ENCODE measurements at regions not wholly inside any gene's neighbourhood (a gene's known extent, or its start where the extent isn't known, plus 50 kb on each side); places are given as distances from the start of the nearest gene placed in this dataset.

DNA sequence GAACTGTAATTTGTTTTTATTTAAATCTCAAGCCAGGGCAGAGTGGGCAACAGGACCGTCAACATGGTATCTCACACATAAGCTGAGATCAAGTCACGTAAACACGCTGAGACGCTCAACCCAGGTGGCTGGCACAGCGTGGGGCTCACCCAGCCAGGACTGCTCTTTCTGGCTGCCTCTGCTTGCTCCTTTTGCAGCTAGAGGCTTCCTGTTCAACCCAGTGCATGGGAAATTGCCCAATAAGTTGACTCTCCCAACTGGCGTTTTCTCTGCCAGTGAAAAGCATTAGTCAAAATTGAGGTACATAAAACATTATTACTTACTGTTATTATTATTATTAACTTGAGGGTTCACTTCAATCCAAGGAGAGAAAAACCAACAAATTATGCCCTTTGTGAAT, 398.1 kb downstream of the NR2F2 start:
- Mint-ChIP-seq H3K27ac (ENCODE audit: unreplicated experiment) (no peak overlapping the region), H3K4me3 (ENCODE audit: unreplicated experiment) (no peak overlapping the region), H3K27me3 (ENCODE audit: insufficient read depth, unreplicated experiment) (peaks cover 6% of the 10 kb centered on the region), H3K9me3 (ENCODE audit: unreplicated experiment) (no peaks in the 10 kb centered on the region), H3K4me1 (ENCODE audit: low read depth, unreplicated experiment) (no peaks in the 10 kb centered on the region), H3K36me3 (ENCODE audit: insufficient read depth, unreplicated experiment) (no peaks in the 10 kb centered on the region)
- CTCF ChIA-PET, result no interaction called here
- intact Hi-C loops (cut with micrococcal nuclease; ENCODE audit: unreplicated experiment), result no loop called here
- BruUV-seq (replicated peaks), result no TSS peak
- H3K4me1 ChIP-seq, result no peaks in the 10 kb centered on the region
- H3K9me3 ChIP-seq, result no peaks in the 10 kb centered on the region
- POLR2A ChIA-PET, result no interaction called here
- no peak overlapping the region for H3K4me3 ChIP-seq (ENCODE audit: low read depth, low read length)
- no peaks in the 10 kb centered on the region for H3K36me3 ChIP-seq (ENCODE audit: control insufficient read depth, insufficient read depth, low read length)
- no peaks in the 10 kb centered on the region for H3K27me3 ChIP-seq (replicated peaks; ENCODE audit: control insufficient read depth, insufficient read depth, low read length)
- TF ChIP-seq, protein P1, sequence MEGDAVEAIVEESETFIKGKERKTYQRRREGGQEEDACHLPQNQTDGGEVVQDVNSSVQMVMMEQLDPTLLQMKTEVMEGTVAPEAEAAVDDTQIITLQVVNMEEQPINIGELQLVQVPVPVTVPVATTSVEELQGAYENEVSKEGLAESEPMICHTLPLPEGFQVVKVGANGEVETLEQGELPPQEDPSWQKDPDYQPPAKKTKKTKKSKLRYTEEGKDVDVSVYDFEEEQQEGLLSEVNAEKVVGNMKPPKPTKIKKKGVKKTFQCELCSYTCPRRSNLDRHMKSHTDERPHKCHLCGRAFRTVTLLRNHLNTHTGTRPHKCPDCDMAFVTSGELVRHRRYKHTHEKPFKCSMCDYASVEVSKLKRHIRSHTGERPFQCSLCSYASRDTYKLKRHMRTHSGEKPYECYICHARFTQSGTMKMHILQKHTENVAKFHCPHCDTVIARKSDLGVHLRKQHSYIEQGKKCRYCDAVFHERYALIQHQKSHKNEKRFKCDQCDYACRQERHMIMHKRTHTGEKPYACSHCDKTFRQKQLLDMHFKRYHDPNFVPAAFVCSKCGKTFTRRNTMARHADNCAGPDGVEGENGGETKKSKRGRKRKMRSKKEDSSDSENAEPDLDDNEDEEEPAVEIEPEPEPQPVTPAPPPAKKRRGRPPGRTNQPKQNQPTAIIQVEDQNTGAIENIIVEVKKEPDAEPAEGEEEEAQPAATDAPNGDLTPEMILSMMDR (IDR thresholded peaks at IDR 0.05; ENCODE audit: insufficient read depth in 1 of 2, low read depth in 1 of 2, low read length in 1 of 2, severe bottlenecking in 1 of 2, unreplicated experiment in 1 of 2), result no peak
- DNase-seq, result no peak

DNA sequence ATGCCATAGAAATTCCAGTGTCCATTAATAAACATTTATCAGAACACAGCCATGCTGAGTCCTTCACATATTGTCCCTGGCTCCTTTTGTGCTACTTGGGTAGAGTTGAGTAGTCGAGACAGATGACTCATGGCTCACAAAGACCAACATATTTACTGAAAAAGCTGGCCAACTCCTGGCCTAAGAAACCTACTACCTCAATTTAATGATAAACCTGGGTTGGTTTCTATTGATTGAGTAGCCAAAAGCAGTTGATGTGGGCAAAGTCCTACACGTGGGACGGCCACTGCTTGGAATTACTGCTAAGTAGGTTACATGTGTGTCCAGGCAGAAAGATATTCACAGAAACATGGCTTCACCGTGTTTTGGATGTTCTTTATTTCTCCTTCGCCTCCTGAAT, 402.2 kb downstream of the NR2F2 start:
- no TSS peak for BruUV-seq (replicated peaks)
- Mint-ChIP-seq H3K4me3 (ENCODE audit: unreplicated experiment) (no peak overlapping the region), H3K27ac (ENCODE audit: unreplicated experiment) (no peak overlapping the region), H3K27me3 (ENCODE audit: insufficient read depth, unreplicated experiment) (peaks cover 2% of the 10 kb centered on the region), H3K9me3 (ENCODE audit: unreplicated experiment) (no peaks in the 10 kb centered on the region), H3K36me3 (ENCODE audit: insufficient read depth, unreplicated experiment) (no peaks in the 10 kb centered on the region), H3K4me1 (ENCODE audit: low read depth, unreplicated experiment) (no peaks in the 10 kb centered on the region)
- no peaks in the 10 kb centered on the region for H3K9me3 ChIP-seq
- no peaks in the 10 kb centered on the region for H3K36me3 ChIP-seq (ENCODE audit: control insufficient read depth, insufficient read depth, low read length)
- ChIA-PET CTCF (no interaction called here), POLR2A (no interaction called here)
- intact Hi-C loops (cut with micrococcal nuclease; ENCODE audit: unreplicated experiment), result no loop called here
- no peak for DNase-seq
- H3K4me3 ChIP-seq (ENCODE audit: low read depth, low read length), result no peak overlapping the region
- H3K27me3 ChIP-seq (replicated peaks; ENCODE audit: control insufficient read depth, insufficient read depth, low read length), result no peaks in the 10 kb centered on the region
- H3K4me1 ChIP-seq, result no peaks in the 10 kb centered on the region
- TF ChIP-seq, protein P1 (IDR thresholded peaks at IDR 0.05; ENCODE audit: insufficient read depth in 1 of 2, low read depth in 1 of 2, low read length in 1 of 2, severe bottlenecking in 1 of 2, unreplicated experiment in 1 of 2), result no peak

DNA sequence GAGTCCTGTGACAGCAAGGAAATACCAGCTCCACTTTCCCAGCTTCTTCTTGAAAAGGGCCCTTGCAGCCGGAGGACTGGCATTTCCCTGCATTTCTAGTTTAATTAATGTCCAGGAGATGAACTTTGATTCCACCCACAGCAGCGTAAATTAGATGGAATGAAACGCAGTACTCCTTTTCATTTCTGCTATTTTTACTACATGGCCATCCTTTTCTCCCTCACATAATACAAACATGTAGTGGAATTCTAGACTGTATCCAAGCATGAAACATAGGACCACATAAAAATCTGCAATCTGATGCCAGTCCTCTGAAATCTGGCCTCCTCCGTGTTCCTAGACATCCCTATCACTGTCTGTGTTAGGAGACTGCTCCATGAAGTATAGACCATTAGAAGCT, 403.2 kb downstream of the NR2F2 start:
- intact Hi-C loops (cut with micrococcal nuclease; ENCODE audit: unreplicated experiment), result no loop called here
- no peaks in the 10 kb centered on the region for H3K27me3 ChIP-seq (replicated peaks; ENCODE audit: control insufficient read depth, insufficient read depth, low read length)
- no peaks in the 10 kb centered on the region for H3K9me3 ChIP-seq
- BruUV-seq (replicated peaks), result no TSS peak
- Mint-ChIP-seq H3K27ac (ENCODE audit: unreplicated experiment) (no peak overlapping the region), H3K4me3 (ENCODE audit: unreplicated experiment) (no peak overlapping the region), H3K27me3 (ENCODE audit: insufficient read depth, unreplicated experiment) (peaks cover 5% of the 10 kb centered on the region), H3K36me3 (ENCODE audit: insufficient read depth, unreplicated experiment) (no peaks in the 10 kb centered on the region), H3K4me1 (ENCODE audit: low read depth, unreplicated experiment) (no peaks in the 10 kb centered on the region), H3K9me3 (ENCODE audit: unreplicated experiment) (no peaks in the 10 kb centered on the region)
- POLR2A ChIA-PET, result no interaction called here
- H3K36me3 ChIP-seq (ENCODE audit: control insufficient read depth, insufficient read depth, low read length), result no peaks in the 10 kb centered on the region
- CTCF ChIA-PET, result no interaction called here
- TF ChIP-seq, protein P1 (IDR thresholded peaks at IDR 0.05; ENCODE audit: insufficient read depth in 1 of 2, low read depth in 1 of 2, low read length in 1 of 2, severe bottlenecking in 1 of 2, unreplicated experiment in 1 of 2), result no peak
- H3K4me1 ChIP-seq, result no peaks in the 10 kb centered on the region
- DNase-seq, result no peak
- no peak overlapping the region for H3K4me3 ChIP-seq (ENCODE audit: low read depth, low read length)
